ENCODE measurements at regions not wholly inside any gene's neighbourhood (a gene's known extent, or its start where the extent isn't known, plus 50 kb on each side); places are given as distances from the start of the nearest gene placed in this dataset.

DNA sequence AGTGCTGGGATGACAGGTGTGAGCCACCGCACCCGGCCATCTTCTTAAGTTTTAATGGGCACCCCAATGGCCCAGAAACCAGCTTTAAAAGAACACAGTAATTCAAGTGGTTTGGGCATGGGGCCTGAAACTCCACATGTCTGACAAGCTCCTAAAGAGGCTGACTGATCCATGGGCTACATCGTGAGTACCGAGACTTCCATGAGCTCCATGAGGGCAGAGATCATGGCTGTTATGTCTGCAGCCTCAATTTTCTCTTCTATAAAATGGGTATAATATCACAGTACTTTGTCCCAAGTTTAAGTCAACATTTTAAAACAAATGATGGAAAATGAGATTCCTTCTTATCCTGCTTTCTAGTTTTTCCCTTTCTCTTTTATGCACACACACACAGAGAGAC, 397.6 kb upstream of the MAF start:
- no peak for DNase-seq
- Histone ChIP-seq H3K36me3 (no peaks in the 10 kb centered on the region), H3K9me3 (no peaks in the 10 kb centered on the region), H3K4me3 (no peak overlapping the region), H3K27me3 (no peaks in the 10 kb centered on the region), H3K4me1 (no peaks in the 10 kb centered on the region), H3K27ac (no peak overlapping the region)
- intact Hi-C loops (cut with DNase I) = no loop called here
- TF ChIP-seq POLR2A (IDR thresholded peaks at IDR 0.05) (no peak), CTCF (IDR thresholded peaks at IDR 0.05) (no peak)
- no peak for ATAC-seq
- 96 to 99% (median 97%) methylated on average over 3 to 4 of the region's 4 CpGs for WGBS, 4 donors

DNA sequence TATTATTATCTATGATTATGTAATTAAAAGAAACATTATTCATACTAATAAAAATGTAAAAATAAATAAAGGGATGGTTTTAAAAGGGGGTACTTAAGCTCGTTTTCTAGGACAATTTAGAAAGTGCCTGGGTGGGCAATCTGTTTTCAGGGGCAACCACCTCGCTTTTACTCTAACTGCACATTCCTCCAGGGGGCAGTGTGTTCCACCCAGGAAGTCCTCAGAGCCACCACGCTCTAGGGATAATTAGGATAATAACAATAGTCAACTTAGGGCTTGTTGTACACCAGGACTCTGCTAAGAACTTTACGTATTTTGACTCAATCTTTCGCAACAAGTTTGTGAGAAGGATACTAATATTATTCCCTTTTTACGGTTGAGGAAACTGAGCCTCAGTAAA, 396.7 kb upstream of the MAF start:
- 68 to 73% (median 69%) methylated on average over 6 of the region's 6 CpGs for WGBS, 4 donors
- ATAC-seq (no peak), DNase-seq (no peak)
- Histone ChIP-seq H3K27ac (no peak overlapping the region), H3K4me3 (no peak overlapping the region), H3K4me1 (no peaks in the 10 kb centered on the region), H3K36me3 (no peaks in the 10 kb centered on the region), H3K9me3 (no peaks in the 10 kb centered on the region), H3K27me3 (no peaks in the 10 kb centered on the region)
- TF ChIP-seq POLR2A (IDR thresholded peaks at IDR 0.05) = no peak
- TF ChIP-seq CTCF (IDR thresholded peaks at IDR 0.05) = peak in 7 of 12 donors; percentile 15 to 41 (median 31)
- intact Hi-C loops (cut with DNase I) = no loop called here

DNA sequence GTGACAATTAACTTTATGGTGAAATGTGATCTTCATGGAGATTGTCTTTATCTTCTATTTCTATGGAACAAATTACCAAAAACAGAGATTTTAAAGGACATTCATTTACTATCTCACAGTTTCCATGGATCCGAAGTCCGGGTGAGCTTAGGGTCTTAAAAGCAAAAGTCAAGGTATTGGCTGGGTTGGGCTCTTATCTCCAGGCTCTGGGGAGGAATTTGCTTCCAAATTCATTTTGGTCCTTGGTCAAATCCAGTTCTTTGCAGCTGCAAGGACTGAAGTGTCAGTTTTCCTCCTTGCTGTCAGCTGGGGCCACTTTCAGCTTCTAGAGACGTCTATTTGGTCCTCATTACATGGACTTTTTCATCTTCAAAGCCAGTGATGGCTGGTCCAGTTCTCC, 395.8 kb upstream of the MAF start:
- H3K27ac ChIP-seq = no peak overlapping the region
- H3K27me3 ChIP-seq = no peaks in the 10 kb centered on the region
- no peaks in the 10 kb centered on the region for H3K9me3 ChIP-seq
- H3K36me3 ChIP-seq = no peaks in the 10 kb centered on the region
- H3K4me1 ChIP-seq = no peaks in the 10 kb centered on the region
- no peak for TF ChIP-seq CTCF (IDR thresholded peaks at IDR 0.05)
- no peak for TF ChIP-seq POLR2A (IDR thresholded peaks at IDR 0.05)
- H3K4me3 ChIP-seq = no peak overlapping the region
- ATAC-seq (no peak), DNase-seq (no peak)
- intact Hi-C loops (cut with DNase I) = no loop called here
- WGBS, 4 donors = 78 to 82% (median 81%) methylated on average over 3 of the region's 3 CpGs

DNA sequence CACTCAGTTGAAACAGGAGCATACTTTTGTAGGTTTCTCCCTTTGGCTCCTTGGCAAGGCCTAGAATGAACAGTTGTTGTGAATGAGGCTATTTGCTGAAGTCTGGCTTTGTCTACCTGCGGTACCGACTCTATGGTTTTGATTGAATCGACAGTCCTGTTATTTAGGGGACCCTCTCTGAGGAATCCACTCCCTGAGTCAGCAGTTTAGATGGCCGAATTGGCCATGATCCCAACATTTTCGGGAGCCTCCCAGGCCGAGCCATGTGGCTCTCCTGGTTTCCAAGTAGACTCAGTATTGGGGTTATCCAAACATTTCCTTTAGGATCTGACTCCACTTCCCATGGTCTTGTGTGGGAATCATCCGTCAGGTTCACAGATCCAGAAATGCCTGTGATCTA, 394.8 kb upstream of the MAF start:
- intact Hi-C loops (cut with DNase I) = no loop called here
- H3K9me3 ChIP-seq = no peaks in the 10 kb centered on the region
- DNase-seq (no peak), ATAC-seq (no peak)
- no peak overlapping the region for H3K27ac ChIP-seq
- no peaks in the 10 kb centered on the region for H3K27me3 ChIP-seq
- TF ChIP-seq POLR2A (IDR thresholded peaks at IDR 0.05) = no peak
- no peak for TF ChIP-seq CTCF (IDR thresholded peaks at IDR 0.05)
- H3K36me3 ChIP-seq = no peaks in the 10 kb centered on the region
- H3K4me3 ChIP-seq = no peak overlapping the region
- WGBS, 4 donors = 91 to 95% (median 92%) methylated on average over 7 of the region's 7 CpGs
- H3K4me1 ChIP-seq = no peaks in the 10 kb centered on the region
